C4-2B (cell line): ENCODE measurements at regions not wholly inside any gene's neighbourhood (a gene's known extent, or its start where the extent isn't known, plus 50 kb on each side); places are given as distances from the start of the nearest gene placed in this dataset.

Experiments
- ZFX ChIP-seq: fragments of 450-650 bp; IDR thresholded peaks from 2 replicates; pipeline ENCODE4 v1.6.1; 2017
- TF ChIP-seq, protein P1 (sequence below): fragments of 450-650 bp; conservative IDR thresholded peaks from 2 replicates; pipeline ENCODE4 v1.5.1; 2017; ENCODE audit warnings: mild to moderate bottlenecking

DNA sequence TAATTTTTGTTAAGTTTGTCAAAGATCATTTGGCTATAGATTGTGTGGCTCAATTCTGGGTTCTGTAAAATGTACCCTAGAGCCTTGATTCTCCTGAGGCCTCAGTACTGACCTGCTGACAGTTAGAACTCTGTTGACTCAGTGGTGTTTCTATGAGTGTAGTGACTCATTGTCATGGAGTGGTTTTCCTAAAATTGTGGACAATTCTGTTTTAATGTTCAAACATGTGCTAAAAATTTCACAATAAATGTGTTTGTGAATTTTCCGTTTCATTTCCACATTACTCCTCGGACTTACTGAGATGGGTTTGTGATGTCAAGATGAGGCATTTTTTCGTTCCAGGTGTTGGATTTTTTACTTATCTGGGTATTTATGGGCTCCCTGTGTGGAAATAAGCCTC lies 695.9 kb downstream of the TMEM121 start:
- TF ChIP-seq, protein P1, sequence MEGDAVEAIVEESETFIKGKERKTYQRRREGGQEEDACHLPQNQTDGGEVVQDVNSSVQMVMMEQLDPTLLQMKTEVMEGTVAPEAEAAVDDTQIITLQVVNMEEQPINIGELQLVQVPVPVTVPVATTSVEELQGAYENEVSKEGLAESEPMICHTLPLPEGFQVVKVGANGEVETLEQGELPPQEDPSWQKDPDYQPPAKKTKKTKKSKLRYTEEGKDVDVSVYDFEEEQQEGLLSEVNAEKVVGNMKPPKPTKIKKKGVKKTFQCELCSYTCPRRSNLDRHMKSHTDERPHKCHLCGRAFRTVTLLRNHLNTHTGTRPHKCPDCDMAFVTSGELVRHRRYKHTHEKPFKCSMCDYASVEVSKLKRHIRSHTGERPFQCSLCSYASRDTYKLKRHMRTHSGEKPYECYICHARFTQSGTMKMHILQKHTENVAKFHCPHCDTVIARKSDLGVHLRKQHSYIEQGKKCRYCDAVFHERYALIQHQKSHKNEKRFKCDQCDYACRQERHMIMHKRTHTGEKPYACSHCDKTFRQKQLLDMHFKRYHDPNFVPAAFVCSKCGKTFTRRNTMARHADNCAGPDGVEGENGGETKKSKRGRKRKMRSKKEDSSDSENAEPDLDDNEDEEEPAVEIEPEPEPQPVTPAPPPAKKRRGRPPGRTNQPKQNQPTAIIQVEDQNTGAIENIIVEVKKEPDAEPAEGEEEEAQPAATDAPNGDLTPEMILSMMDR: no peak
- no peak for TF ChIP-seq ZFX
